SK-N-SH (cell line): ENCODE measurements at regions not wholly inside any gene's neighbourhood (a gene's known extent, or its start where the extent isn't known, plus 50 kb on each side); places are given as distances from the start of the nearest gene placed in this dataset.

Experiments
- CTCF ChIA-PET: fragments of 300-600, 350-600 bp; formaldehyde crosslinking; extraction: SDS; loops from one replicate; lab custom pipeline; 2021; lab: Yijun Ruan, JAX
- POLR2A ChIA-PET: fragments of 350-600 bp; sonication (Branson Sonifier 250); formaldehyde crosslinking; extraction: SDS; loops from one replicate; lab custom pipeline; 2020; ENCODE audit warnings: antibody characterized with exemption, inconsistent platforms; lab: Yijun Ruan, JAX
- DNase-seq: peaks from one replicate; pipeline ENCODE4 v3.0.0; 2012
- H2AFZ ChIP-seq: fragments of 200-600 bp; sonication (generic); 2 replicates; pipeline ENCODE4 v1.8.1; 2016; ENCODE audit warnings: antibody characterized with exemption, mild to moderate bottlenecking, low read depth
- H3F3A ChIP-seq: fragments of 200-600 bp; sonication (generic); replicated peaks from 2 replicates; pipeline ENCODE3; 2016; ENCODE audit warnings: antibody characterized with exemption, mild to moderate bottlenecking; ENCODE audit not compliant: insufficient read depth
- H3K27ac ChIP-seq, 2 experiments: fragments of 200-500 bp in 1 of 2; fragments of 200-600 bp in 1 of 2; sonication (Bioruptor generic) in 1 of 2; sonication (generic), shearing (Covaris generic) in 1 of 2; 2 replicates each; pipeline versions ENCODE4 v1.5.1 to v1.6.1; 2014 to 2016; ENCODE audit warnings: low read depth in 2 of 2, inconsistent platforms in 1 of 2, low read length in 1 of 2, mild to moderate bottlenecking in 1 of 2, mixed read lengths in 1 of 2
- H3K27me3 ChIP-seq: fragments of 200-600 bp; sonication (generic), shearing (Covaris generic); 2 replicates; pipeline ENCODE4 v1.6.1; 2016; ENCODE audit warnings: mixed run types; ENCODE audit not compliant: insufficient read depth
- H3K36me3 ChIP-seq, 2 experiments: fragments of 200-500 bp in 1 of 2; fragments of 200-600 bp in 1 of 2; sonication (Bioruptor generic) in 1 of 2; sonication (generic) in 1 of 2; replicated peaks in 1 of 2; 2 replicates each; pipeline versions ENCODE3 to v1.5.1; 2014 to 2016; ENCODE audit warnings: low read length in 1 of 2, mild to moderate bottlenecking in 1 of 2; ENCODE audit not compliant: insufficient read depth in 2 of 2, control insufficient read depth in 1 of 2
- H3K4me1 ChIP-seq, 2 experiments: fragments of 200-500 bp in 1 of 2; fragments of 200-600 bp in 1 of 2; sonication (Bioruptor generic) in 1 of 2; sonication (generic), shearing (Covaris generic) in 1 of 2; 2 replicates each; pipeline versions ENCODE4 v1.5.1 to v1.6.1; 2014 to 2016; ENCODE audit warnings: low read depth in 1 of 2, low read length in 1 of 2, mixed run types in 1 of 2; ENCODE audit not compliant: insufficient read depth in 2 of 2, control insufficient read depth in 1 of 2
- H3K4me2 ChIP-seq: fragments of 200-600 bp; sonication (generic), shearing (Covaris generic); 2 replicates; pipeline ENCODE4 v1.6.1; 2017; ENCODE audit warnings: mixed run types
- H3K4me3 ChIP-seq, 2 experiments: fragments of 200-500 bp in 1 of 2; fragments of 200-600 bp in 1 of 2; sonication (Bioruptor generic) in 1 of 2; sonication (generic), shearing (Covaris generic) in 1 of 2; 2 replicates each; pipeline versions ENCODE4 v1.5.1 to v1.8.1; 2014 to 2016; ENCODE audit warnings: low read depth in 2 of 2, inconsistent platforms in 1 of 2, low read length in 1 of 2, mild to moderate bottlenecking in 1 of 2, mixed read lengths in 1 of 2, moderate library complexity in 1 of 2
- H3K79me2 ChIP-seq: fragments of 200-600 bp; sonication (generic); 2 replicates; pipeline ENCODE4 v1.8.1; 2017; ENCODE audit warnings: mild to moderate bottlenecking; ENCODE audit not compliant: insufficient read depth
- H3K9ac ChIP-seq: fragments of 200-600 bp; sonication (generic); 2 replicates; pipeline ENCODE4 v1.6.1; 2017; ENCODE audit warnings: mixed run types
- H3K9me2 ChIP-seq: fragments of 200-600 bp; sonication (generic); 2 replicates; pipeline ENCODE4 v1.6.1; 2017; ENCODE audit warnings: mixed run types
- H3K9me3 ChIP-seq: fragments of 200-600 bp; sonication (generic); 2 replicates; pipeline ENCODE4 v1.6.1; 2017; ENCODE audit warnings: mixed run types, mild to moderate bottlenecking, moderate library complexity
- H4K20me1 ChIP-seq: fragments of 200-600 bp; sonication (generic); 2 replicates; pipeline ENCODE4 v1.6.1; 2017; ENCODE audit warnings: mild to moderate bottlenecking, mixed run types; ENCODE audit not compliant: insufficient read depth
- CHD2 ChIP-seq: fragments of 150-350 bp; IDR thresholded peaks from 2 replicates; pipeline ENCODE4 v1.6.1; 2018; ENCODE audit warnings: low read length; ENCODE audit not compliant: partially characterized antibody
- CTCF ChIP-seq: fragments of 200-600 bp; sonication (generic); IDR thresholded peaks from 2 replicates; pipeline ENCODE4 v1.6.1; 2017; ENCODE audit warnings: antibody characterized with exemption, mild to moderate bottlenecking, moderate library complexity
- EP300 ChIP-seq, 2 experiments: IDR thresholded peaks; 2 replicates each; pipeline versions ENCODE4 v1.4.0 to v1.6.1; 2012; ENCODE audit warnings: borderline replicate concordance in 1 of 2, low read depth in 1 of 2, low read length in 1 of 2
- EZH2phosphoT487 ChIP-seq: fragments of 200-600 bp; sonication (generic); IDR thresholded peaks from 2 replicates; pipeline ENCODE4 v1.6.1; 2017; ENCODE audit warnings: low read depth, mixed run types, mild to moderate bottlenecking, antibody characterized with exemption, moderate library complexity, borderline replicate concordance
- FOSL2 ChIP-seq: IDR thresholded peaks from 2 replicates; pipeline ENCODE4 v1.4.0; 2012; ENCODE audit warnings: low read depth, mild to moderate bottlenecking, moderate library complexity, borderline replicate concordance
- FOXJ3 ChIP-seq: sonication (generic); formaldehyde crosslinking; IDR thresholded peaks from 2 replicates; pipeline ENCODE4 v1.5.1; 2020; ENCODE audit warnings: mild to moderate bottlenecking, missing genetic modification reagents
- GABPA ChIP-seq: IDR thresholded peaks from 2 replicates; pipeline ENCODE4 v1.4.0; 2012; ENCODE audit warnings: low read depth, mild to moderate bottlenecking
- JUND ChIP-seq: IDR thresholded peaks from 2 replicates; pipeline ENCODE4 v1.4.0; 2012
- MAX ChIP-seq: IDR thresholded peaks from 2 replicates; pipeline ENCODE4 v1.4.0; 2012; ENCODE audit warnings: low read depth
- MXI1 ChIP-seq: IDR thresholded peaks from 2 replicates; pipeline ENCODE4 v1.6.1; 2012; ENCODE audit warnings: mild to moderate bottlenecking, low read depth, low read length, improper control_type of control experiment
- RAD21 ChIP-seq: IDR thresholded peaks from 2 replicates; pipeline ENCODE4 v1.6.1; 2012; ENCODE audit warnings: mild to moderate bottlenecking, low read length
- RFX5 ChIP-seq: IDR thresholded peaks from 2 replicates; pipeline ENCODE4 v1.6.1; 2012; ENCODE audit warnings: mild to moderate bottlenecking, improper control_type of control experiment, low read length
- SIN3A ChIP-seq: IDR thresholded peaks from 2 replicates; pipeline ENCODE4 v1.6.1; 2012; ENCODE audit warnings: low read depth, mild to moderate bottlenecking, low read length, moderate library complexity, borderline replicate concordance
- TAF1 ChIP-seq: IDR thresholded peaks from 2 replicates; pipeline ENCODE4 v1.6.1; 2012; ENCODE audit warnings: low read depth, mild to moderate bottlenecking, low read length, moderate library complexity, borderline replicate concordance
- TCF12 ChIP-seq: IDR thresholded peaks from 2 replicates; pipeline ENCODE4 v1.4.0; 2012
- TEAD4 ChIP-seq: IDR thresholded peaks from 2 replicates; pipeline ENCODE4 v1.4.0; 2012; ENCODE audit warnings: mild to moderate bottlenecking, borderline replicate concordance; ENCODE audit not compliant: insufficient read depth
- USF1 ChIP-seq: IDR thresholded peaks from 2 replicates; pipeline ENCODE4 v1.4.0; 2012; ENCODE audit warnings: low read depth, borderline replicate concordance
- USF2 ChIP-seq: fragments of 150-350 bp; IDR thresholded peaks from 2 replicates; pipeline ENCODE4 v1.6.1; 2017; ENCODE audit warnings: antibody characterized with exemption, low read length, low read depth, borderline replicate concordance
- WGBS: methylation state at CpG from one replicate; pipeline ENCODE4 v1.1.6; 2017; ENCODE audit warnings: low lambda C conversion rate; 5-methylcytosine and 5-hydroxymethylcytosine counted together
- TF ChIP-seq, protein P1 (sequence below): fragments of 150-350 bp; IDR thresholded peaks from 2 replicates; pipeline ENCODE4 v1.6.1; 2016; ENCODE audit warnings: mild to moderate bottlenecking, low read depth, low read length
- TF ChIP-seq, protein P2 (sequence below): IDR thresholded peaks from 2 replicates; pipeline ENCODE4 v1.4.0; 2012; ENCODE audit warnings: low read depth, borderline replicate concordance

DNA sequence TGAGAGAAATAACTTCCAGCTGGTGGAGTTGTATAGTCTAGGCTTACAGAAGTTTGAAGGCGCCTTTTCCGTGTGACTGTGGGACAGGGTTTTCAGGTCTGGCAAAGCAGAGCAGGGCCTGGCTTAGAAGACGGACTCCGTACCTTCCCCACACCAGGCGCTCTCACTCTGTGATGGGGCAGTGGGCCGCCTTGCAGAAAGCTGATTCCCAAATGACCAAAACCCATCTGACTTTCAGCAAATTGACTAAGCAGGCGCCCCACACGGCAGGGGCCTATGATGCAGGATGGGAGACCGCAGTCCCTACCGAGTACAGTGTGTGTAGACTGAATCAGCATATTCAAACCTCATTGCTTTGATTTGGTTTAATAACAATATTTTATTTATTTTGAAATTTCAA is 85.8 kb upstream of the TMEM45B start:
- no peaks in the 10 kb centered on the region for H3K9me3 ChIP-seq
- POLR2A ChIA-PET = no interaction called here
- H3K4me2 ChIP-seq = no peak overlapping the region
- no peaks in the 10 kb centered on the region for H3K36me3 ChIP-seq
- TF ChIP-seq JUND (no peak), MAX (no peak), TAF1 (no peak), CTCF (no peak), RFX5 (no peak), USF1 (no peak), MXI1 (no peak), USF2 (no peak), SIN3A (no peak), GABPA (no peak), FOXJ3 (CRISPR knock-in tag) (no peak), TCF12 (no peak)
- TF ChIP-seq, all 33 proteins: peak for 0
- Histone ChIP-seq H3K4me3 (no peak overlapping the region), H2AFZ (no peak overlapping the region), H3K27me3 (peaks cover 27% of the 10 kb centered on the region; the same call in 1 of the 2 replicates), H4K20me1 (no peaks in the 10 kb centered on the region), H3K9me2 (no peaks in the 10 kb centered on the region), H3K4me1 (no peaks in the 10 kb centered on the region; a peak in 1 of 4 replicates), H3F3A (no peaks in the 10 kb centered on the region), H3K27ac (no peak overlapping the region), H3K9ac (no peak overlapping the region), H3K79me2 (no peaks in the 10 kb centered on the region)
- no peak for DNase-seq
- CTCF ChIA-PET = interaction anchor here (1.4 kb wide), 1 partner anchor 17 kb away, joined by 3 read pairs; no protein-coding TSS in a partner anchor
- 67% methylated on average over 7 of the region's 10 CpGs for WGBS

DNA sequence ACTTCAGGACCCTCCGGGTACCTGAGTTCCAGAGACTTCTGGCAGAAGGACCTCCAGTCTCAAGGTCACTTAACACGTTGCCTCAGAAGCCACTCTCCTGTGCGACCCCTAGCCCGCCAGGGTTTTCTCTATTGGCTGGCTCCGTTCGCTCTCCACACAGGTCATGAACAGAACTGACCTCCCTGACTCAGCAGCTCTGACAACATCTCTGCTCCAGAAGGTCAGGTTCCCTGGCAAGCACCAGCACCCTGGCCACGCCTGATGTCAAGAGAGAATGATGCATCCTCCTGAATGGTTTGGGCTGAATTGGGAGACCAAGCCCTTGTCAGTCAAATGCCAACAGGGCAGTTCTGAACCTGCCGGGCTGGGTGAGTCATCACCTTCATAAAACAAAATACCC is 84.3 kb upstream of the TMEM45B start:
- 31% methylated on average over 7 of the region's 8 CpGs for WGBS
- no peak for DNase-seq
- ChIA-PET CTCF (interaction anchor here (1.1 kb wide), 1 partner anchor 19 kb away, joined by 4 read pairs; no protein-coding TSS in a partner anchor), POLR2A (no interaction called here)
- H3K4me2 ChIP-seq = no peak overlapping the region
- H3K4me3 ChIP-seq = no peak overlapping the region
- H3K9me3 ChIP-seq = no peaks in the 10 kb centered on the region
- H3K9me2 ChIP-seq = no peaks in the 10 kb centered on the region
- no peak overlapping the region for H3K9ac ChIP-seq
- no peak overlapping the region for H3K27ac ChIP-seq
- no peaks in the 10 kb centered on the region for H4K20me1 ChIP-seq
- peaks cover 19% of the 10 kb centered on the region; the same call in 1 of the 2 replicates for H3K27me3 ChIP-seq
- no peaks in the 10 kb centered on the region for H3K36me3 ChIP-seq
- no peaks in the 10 kb centered on the region; a peak in 1 of 4 replicates for H3K4me1 ChIP-seq
- no peak overlapping the region for H2AFZ ChIP-seq
- no peaks in the 10 kb centered on the region for H3F3A ChIP-seq
- H3K79me2 ChIP-seq = no peaks in the 10 kb centered on the region
- TF ChIP-seq USF1 (no peak), CHD2 (no peak), TEAD4 (no peak), EP300 (IDR thresholded peaks at IDR 0.05; ENCODE audit: borderline replicate concordance in 1 of 2, low read depth in 1 of 2, low read length in 1 of 2) (no peak), RAD21 (no peak), FOSL2 (no peak), TCF12 (no peak), RFX5 (no peak), EZH2phosphoT487 (no peak)
- TF ChIP-seq, protein P1, sequence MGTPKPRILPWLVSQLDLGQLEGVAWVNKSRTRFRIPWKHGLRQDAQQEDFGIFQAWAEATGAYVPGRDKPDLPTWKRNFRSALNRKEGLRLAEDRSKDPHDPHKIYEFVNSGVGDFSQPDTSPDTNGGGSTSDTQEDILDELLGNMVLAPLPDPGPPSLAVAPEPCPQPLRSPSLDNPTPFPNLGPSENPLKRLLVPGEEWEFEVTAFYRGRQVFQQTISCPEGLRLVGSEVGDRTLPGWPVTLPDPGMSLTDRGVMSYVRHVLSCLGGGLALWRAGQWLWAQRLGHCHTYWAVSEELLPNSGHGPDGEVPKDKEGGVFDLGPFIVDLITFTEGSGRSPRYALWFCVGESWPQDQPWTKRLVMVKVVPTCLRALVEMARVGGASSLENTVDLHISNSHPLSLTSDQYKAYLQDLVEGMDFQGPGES = no peak
- TF ChIP-seq, protein P2, sequence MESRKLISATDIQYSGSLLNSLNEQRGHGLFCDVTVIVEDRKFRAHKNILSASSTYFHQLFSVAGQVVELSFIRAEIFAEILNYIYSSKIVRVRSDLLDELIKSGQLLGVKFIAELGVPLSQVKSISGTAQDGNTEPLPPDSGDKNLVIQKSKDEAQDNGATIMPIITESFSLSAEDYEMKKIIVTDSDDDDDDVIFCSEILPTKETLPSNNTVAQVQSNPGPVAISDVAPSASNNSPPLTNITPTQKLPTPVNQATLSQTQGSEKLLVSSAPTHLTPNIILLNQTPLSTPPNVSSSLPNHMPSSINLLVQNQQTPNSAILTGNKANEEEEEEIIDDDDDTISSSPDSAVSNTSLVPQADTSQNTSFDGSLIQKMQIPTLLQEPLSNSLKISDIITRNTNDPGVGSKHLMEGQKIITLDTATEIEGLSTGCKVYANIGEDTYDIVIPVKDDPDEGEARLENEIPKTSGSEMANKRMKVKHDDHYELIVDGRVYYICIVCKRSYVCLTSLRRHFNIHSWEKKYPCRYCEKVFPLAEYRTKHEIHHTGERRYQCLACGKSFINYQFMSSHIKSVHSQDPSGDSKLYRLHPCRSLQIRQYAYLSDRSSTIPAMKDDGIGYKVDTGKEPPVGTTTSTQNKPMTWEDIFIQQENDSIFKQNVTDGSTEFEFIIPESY = no peak
